ENCODE measurements at regions not wholly inside any gene's neighbourhood (a gene's known extent, or its start where the extent isn't known, plus 50 kb on each side); places are given as distances from the start of the nearest gene placed in this dataset.

DNA sequence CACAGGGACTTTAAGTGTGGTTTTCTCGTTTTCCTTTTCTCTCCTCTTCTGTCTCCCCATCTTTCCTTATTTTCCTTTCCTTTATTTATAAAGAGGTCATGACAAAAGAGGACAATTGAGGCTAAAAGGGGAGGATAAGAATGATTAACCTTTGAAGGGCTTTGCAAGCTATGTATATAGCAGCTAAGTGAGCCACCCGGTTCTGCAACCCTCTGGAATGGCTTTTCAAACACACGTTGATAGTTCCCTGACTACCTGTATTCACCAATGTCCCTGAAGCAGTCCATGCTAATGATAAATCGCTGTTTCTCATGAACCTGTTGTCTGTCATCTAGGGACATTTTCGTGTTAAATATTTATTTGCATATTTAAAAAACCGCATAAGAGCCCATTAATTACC is 124.4 kb upstream of the RALGAPA2 start:
- TF ChIP-seq POLR2AphosphoS5 (IDR thresholded peaks at IDR 0.05; ENCODE audit: low read depth, low read length) (no peak), REST (IDR thresholded peaks at IDR 0.05; ENCODE audit: insufficient read depth in 1 of 2, low read depth in 2 of 2, low read length in 2 of 2) (no peak), FOXP2 (optimal IDR thresholded peaks at IDR 0.05; ENCODE audit: borderline replicate concordance, extremely low read depth, extremely low read length, insufficient read depth) (no peak), TAF1 (IDR thresholded peaks at IDR 0.05; ENCODE audit: borderline replicate concordance, insufficient read depth, low read length) (no peak)
